ENCODE measurements at regions not wholly inside any gene's neighbourhood (a gene's known extent, or its start where the extent isn't known, plus 50 kb on each side); places are given as distances from the start of the nearest gene placed in this dataset.
"Not testable (repeated sequence)": the region's sequence is repeated elsewhere in the genome, so short reads cannot be mapped to it uniquely, and the experiment has no call there.

GRCh38 chr2:83823229-83823628 lies 635.9 kb downstream of the SUCLG1 start:
- no peak for DNase-seq (ENCODE audit: low read depth in 4 of 4, low spot score in 3 of 4)

GRCh38 chr2:83817511-83817910 lies 641.6 kb downstream of the SUCLG1 start:
- DNase-seq (ENCODE audit: low read depth in 4 of 4, low spot score in 3 of 4): no peak

GRCh38 chr2:83808878-83809277 lies 650.2 kb downstream of the SUCLG1 start:
- no peak for DNase-seq (ENCODE audit: low read depth in 4 of 4, low spot score in 3 of 4)

GRCh38 chr2:83802604-83803003 lies 656.5 kb downstream of the SUCLG1 start:
- no peak for DNase-seq (ENCODE audit: low read depth in 4 of 4, low spot score in 3 of 4)

GRCh38 chr2:83795777-83796176 lies 663.3 kb downstream of the SUCLG1 start:
- DNase-seq (ENCODE audit: low read depth in 4 of 4, low spot score in 3 of 4): no peak

GRCh38 chr2:83790467-83790866 lies 668.6 kb downstream of the SUCLG1 start:
- not testable (repeated sequence) for DNase-seq (ENCODE audit: low read depth in 4 of 4, low spot score in 3 of 4)

GRCh38 chr2:83789674-83790073 lies 669.4 kb downstream of the SUCLG1 start:
- not testable (repeated sequence) for DNase-seq (ENCODE audit: low read depth in 4 of 4, low spot score in 3 of 4)

- DNase-seq (ENCODE audit: low read depth in 4 of 4, low spot score in 3 of 4): not testable (repeated sequence)
Observed at GRCh38 chr2:83788938-83789566, 670.0 kb downstream of the SUCLG1 start.

- no peak for DNase-seq (ENCODE audit: low read depth in 4 of 4, low spot score in 3 of 4)
Observed at GRCh38 chr2:83787189-83787588, 671.9 kb downstream of the SUCLG1 start.

- no peak for DNase-seq (ENCODE audit: low read depth in 4 of 4, low spot score in 3 of 4)
Observed at GRCh38 chr2:83786140-83786539, 672.9 kb downstream of the SUCLG1 start.

GRCh38 chr2:83784947-83785346 lies 674.1 kb downstream of the SUCLG1 start:
- DNase-seq (ENCODE audit: low read depth in 4 of 4, low spot score in 3 of 4): no peak

- DNase-seq (ENCODE audit: low read depth in 4 of 4, low spot score in 3 of 4): no peak
Observed at GRCh38 chr2:83784315-83784714, 674.8 kb downstream of the SUCLG1 start.

- no peak for DNase-seq (ENCODE audit: low read depth in 4 of 4, low spot score in 3 of 4)
Observed at GRCh38 chr2:83782122-83782521, 677.0 kb downstream of the SUCLG1 start.

GRCh38 chr2:83764447-83765005 lies 694.6 kb downstream of the SUCLG1 start:
- DNase-seq (ENCODE audit: low read depth in 4 of 4, low spot score in 3 of 4): no peak

GRCh38 chr2:83757329-83757728 lies 701.8 kb downstream of the SUCLG1 start:
- no peak for DNase-seq (ENCODE audit: low read depth in 4 of 4, low spot score in 3 of 4)

- no peak for DNase-seq (ENCODE audit: low read depth in 4 of 4, low spot score in 3 of 4)
Observed at GRCh38 chr2:83756219-83756618, 702.9 kb downstream of the SUCLG1 start.

- no peak for DNase-seq (ENCODE audit: low read depth in 4 of 4, low spot score in 3 of 4)
Observed at GRCh38 chr2:83747141-83747540, 711.9 kb downstream of the SUCLG1 start.

- no peak for DNase-seq (ENCODE audit: low read depth in 4 of 4, low spot score in 3 of 4)
Observed at GRCh38 chr2:83744855-83745254, 714.2 kb downstream of the SUCLG1 start.

GRCh38 chr2:83742117-83742782 lies 716.8 kb downstream of the SUCLG1 start:
- DNase-seq (ENCODE audit: low read depth in 4 of 4, low spot score in 3 of 4): peak in 1 of 4 donors; percentile 3

GRCh38 chr2:83730223-83730622 lies 728.9 kb downstream of the SUCLG1 start:
- DNase-seq (ENCODE audit: low read depth in 4 of 4, low spot score in 3 of 4): no peak

- no peak for DNase-seq (ENCODE audit: low read depth in 4 of 4, low spot score in 3 of 4)
Observed at GRCh38 chr2:83725735-83726134, 733.3 kb downstream of the SUCLG1 start.

GRCh38 chr2:83705146-83705545 lies 753.9 kb downstream of the SUCLG1 start:
- no peak for DNase-seq (ENCODE audit: low read depth in 4 of 4, low spot score in 3 of 4)

Measured in right renal pelvis (tissue), 4 donors.